HepG2 (cell line): ENCODE measurements at regions not wholly inside any gene's neighbourhood (a gene's known extent, or its start where the extent isn't known, plus 50 kb on each side); places are given as distances from the start of the nearest gene placed in this dataset.
A peak's percentile ranks its signal among the peaks of the same experiment; 100 is the strongest.

Experiments used
- HMG20A ChIP-seq: IDR thresholded peaks from 2 replicates; pipeline ENCODE4 v1.6.1; 2016; ENCODE audit warnings: borderline replicate concordance
- JUN ChIP-seq: sonication (generic); formaldehyde crosslinking; IDR thresholded peaks from 2 replicates; pipeline ENCODE4 v1.4.0; 2020; ENCODE audit warnings: mild to moderate bottlenecking, missing genetic modification reagents
- NAIF1 ChIP-seq: sonication (generic); formaldehyde crosslinking; IDR thresholded peaks from 2 replicates; pipeline ENCODE4 v1.5.0; 2020; ENCODE audit warnings: mild to moderate bottlenecking, missing genetic modification reagents, borderline replicate concordance
- NCOA1 ChIP-seq: sonication (generic); formaldehyde crosslinking; IDR thresholded peaks from 2 replicates; pipeline ENCODE4 v1.9.0; 2021; ENCODE audit warnings: missing genetic modification reagents
- PITX1 ChIP-seq: sonication (generic); formaldehyde crosslinking; IDR thresholded peaks from 2 replicates; pipeline ENCODE4 v1.5.1; 2020; ENCODE audit warnings: mild to moderate bottlenecking, missing genetic modification reagents
- SRF ChIP-seq: IDR thresholded peaks from 2 replicates; pipeline ENCODE4 v1.6.1; 2011; ENCODE audit warnings: mild to moderate bottlenecking, low read depth, low read length, moderate library complexity
- TCF7L2 ChIP-seq: IDR thresholded peaks from 2 replicates; pipeline ENCODE4 v1.6.1; 2011; ENCODE audit warnings: mild to moderate bottlenecking, low read depth, low read length, moderate library complexity
- ZBTB38 ChIP-seq: sonication (generic); formaldehyde crosslinking; IDR thresholded peaks from 2 replicates; pipeline ENCODE4 v1.5.1; 2020; ENCODE audit warnings: mild to moderate bottlenecking, missing genetic modification reagents
- ZNF10 ChIP-seq: sonication (generic); formaldehyde crosslinking; IDR thresholded peaks from 2 replicates; pipeline ENCODE4 v1.4.0; 2020; ENCODE audit warnings: mild to moderate bottlenecking, low read depth, missing genetic modification reagents, borderline replicate concordance
- ZNF124 ChIP-seq: sonication (generic); formaldehyde crosslinking; IDR thresholded peaks from 2 replicates; pipeline ENCODE4 v1.4.0; 2020; ENCODE audit warnings: missing genetic modification reagents
- ZNF3 ChIP-seq: IDR thresholded peaks from 2 replicates; pipeline ENCODE4 v1.7.0; 2017; ENCODE audit warnings: inconsistent platforms
- TF ChIP-seq, protein P1 (sequence below): sonication (generic); formaldehyde crosslinking; IDR thresholded peaks from one replicate; pipeline ENCODE4 v1.5.1; 2020; ENCODE audit warnings: mild to moderate bottlenecking, missing genetic modification reagents; ENCODE audit errors: not compliant biosample characterization
- TF ChIP-seq, protein P2 (sequence below): sonication (generic); formaldehyde crosslinking; IDR thresholded peaks from 2 replicates; pipeline ENCODE4 v1.5.1; 2020; ENCODE audit warnings: mild to moderate bottlenecking, missing genetic modification reagents, moderate library complexity
- TF ChIP-seq, protein P3 (sequence below): IDR thresholded peaks from 2 replicates; pipeline ENCODE4 v1.6.1; 2018; ENCODE audit warnings: missing genetic modification reagents
- TF ChIP-seq, protein P4 (sequence below): IDR thresholded peaks from 2 replicates; pipeline ENCODE4 v1.6.1; 2012; ENCODE audit warnings: low read length, improper control_type of control experiment

DNA sequence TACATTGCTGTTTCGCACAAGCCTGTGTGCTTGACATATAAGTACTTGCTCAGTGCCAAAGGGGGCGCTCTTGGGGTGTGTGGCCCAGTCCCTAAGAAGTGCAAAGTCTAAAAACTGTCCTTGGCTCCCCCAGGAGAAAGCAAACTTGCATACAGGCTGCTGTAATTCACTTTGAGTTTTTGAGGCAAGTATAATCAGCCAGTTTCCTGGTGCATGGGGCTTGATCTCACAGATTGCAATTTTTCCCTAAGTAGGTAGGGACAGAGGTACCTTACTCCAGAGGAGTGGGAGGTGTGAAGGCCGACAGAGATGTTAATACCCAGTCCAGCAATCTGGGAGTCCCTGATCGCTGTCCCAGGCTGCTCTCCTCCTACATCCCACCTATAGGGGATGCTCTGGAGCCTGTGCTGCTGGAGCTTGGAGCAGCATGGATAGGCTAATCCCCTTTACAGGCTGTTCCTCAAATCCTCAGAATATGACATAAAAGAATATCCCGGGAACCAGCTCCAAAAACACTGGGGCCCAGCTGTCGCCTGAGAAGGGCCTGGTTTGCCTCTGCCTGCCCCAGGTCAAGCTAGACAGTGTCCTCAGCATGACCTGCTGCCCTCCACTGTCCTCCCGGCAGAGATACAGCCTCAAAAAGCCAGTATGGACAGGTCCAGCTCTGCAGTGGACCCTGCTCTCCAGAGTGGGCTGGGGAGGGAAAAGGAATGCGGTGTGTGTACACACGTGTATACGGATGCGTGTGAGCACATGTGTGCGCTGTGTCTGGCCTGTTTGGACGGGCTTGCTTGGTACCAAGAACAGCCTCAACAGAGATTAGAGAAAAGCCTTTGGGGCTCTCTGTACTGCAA is 136.5 kb upstream of the HAAO start (continued):
- TF ChIP-seq, protein P1, sequence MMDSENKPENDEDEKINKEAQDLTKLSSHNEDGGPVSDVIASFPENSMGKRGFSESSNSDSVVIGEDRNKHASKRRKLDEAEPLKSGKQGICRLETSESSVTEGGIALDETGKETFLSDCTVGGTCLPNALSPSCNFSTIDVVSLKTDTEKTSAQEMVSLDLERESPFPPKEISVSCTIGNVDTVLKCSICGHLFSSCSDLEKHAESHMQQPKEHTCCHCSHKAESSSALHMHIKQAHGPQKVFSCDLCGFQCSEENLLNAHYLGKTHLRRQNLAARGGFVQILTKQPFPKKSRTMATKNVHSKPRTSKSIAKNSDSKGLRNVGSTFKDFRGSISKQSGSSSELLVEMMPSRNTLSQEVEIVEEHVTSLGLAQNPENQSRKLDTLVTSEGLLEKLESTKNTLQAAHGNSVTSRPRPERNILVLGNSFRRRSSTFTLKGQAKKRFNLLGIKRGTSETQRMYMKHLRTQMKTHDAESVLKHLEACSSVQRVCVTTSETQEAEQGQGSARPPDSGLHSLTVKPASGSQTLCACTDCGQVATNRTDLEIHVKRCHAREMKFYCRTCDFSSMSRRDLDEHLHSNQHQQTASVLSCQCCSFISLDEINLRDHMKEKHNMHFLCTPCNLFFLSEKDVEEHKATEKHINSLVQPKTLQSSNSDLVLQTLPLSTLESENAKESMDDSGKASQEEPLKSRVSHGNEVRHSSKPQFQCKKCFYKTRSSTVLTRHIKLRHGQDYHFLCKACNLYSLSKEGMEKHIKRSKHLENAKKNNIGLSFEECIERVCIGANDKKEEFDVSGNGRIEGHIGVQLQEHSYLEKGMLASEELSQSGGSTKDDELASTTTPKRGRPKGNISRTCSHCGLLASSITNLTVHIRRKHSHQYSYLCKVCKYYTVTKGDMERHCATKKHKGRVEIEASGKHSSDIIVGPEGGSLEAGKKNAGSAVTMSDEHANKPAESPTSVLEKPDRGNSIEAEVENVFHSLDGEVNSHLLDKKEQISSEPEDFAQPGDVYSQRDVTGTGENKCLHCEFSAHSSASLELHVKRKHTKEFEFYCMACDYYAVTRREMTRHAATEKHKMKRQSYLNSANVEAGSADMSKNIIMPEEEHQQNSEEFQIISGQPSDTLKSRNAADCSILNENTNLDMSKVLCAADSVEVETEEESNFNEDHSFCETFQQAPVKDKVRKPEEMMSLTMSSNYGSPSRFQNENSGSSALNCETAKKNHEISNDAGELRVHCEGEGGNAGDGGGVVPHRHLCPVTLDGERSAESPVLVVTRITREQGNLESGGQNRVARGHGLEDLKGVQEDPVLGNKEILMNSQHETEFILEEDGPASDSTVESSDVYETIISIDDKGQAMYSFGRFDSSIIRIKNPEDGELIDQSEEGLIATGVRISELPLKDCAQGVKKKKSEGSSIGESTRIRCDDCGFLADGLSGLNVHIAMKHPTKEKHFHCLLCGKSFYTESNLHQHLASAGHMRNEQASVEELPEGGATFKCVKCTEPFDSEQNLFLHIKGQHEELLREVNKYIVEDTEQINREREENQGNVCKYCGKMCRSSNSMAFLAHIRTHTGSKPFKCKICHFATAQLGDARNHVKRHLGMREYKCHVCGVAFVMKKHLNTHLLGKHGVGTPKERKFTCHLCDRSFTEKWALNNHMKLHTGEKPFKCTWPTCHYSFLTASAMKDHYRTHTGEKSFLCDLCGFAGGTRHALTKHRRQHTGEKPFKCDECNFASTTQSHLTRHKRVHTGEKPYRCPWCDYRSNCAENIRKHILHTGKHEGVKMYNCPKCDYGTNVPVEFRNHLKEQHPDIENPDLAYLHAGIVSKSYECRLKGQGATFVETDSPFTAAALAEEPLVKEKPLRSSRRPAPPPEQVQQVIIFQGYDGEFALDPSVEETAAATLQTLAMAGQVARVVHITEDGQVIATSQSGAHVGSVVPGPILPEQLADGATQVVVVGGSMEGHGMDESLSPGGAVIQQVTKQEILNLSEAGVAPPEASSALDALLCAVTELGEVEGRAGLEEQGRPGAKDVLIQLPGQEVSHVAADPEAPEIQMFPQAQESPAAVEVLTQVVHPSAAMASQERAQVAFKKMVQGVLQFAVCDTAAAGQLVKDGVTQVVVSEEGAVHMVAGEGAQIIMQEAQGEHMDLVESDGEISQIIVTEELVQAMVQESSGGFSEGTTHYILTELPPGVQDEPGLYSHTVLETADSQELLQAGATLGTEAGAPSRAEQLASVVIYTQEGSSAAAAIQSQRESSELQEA (CRISPR knock-in tag), result peak; percentile 33
- TF ChIP-seq SRF (no peak), ZBTB38 (CRISPR knock-in tag) (peak; percentile 80), ZNF124 (no peak), HMG20A (CRISPR knock-in tag) (peak; percentile 56; the same call in 1 of the 2 replicates), JUN (CRISPR knock-in tag) (no peak), PITX1 (CRISPR knock-in tag) (peak; percentile 88), ZNF3 (CRISPR knock-in tag) (no peak), NAIF1 (CRISPR knock-in tag) (no peak), NCOA1 (CRISPR knock-in tag) (peak; percentile 94; the same call in 1 of the 2 replicates), TCF7L2 (no peak), ZNF10 (CRISPR knock-in tag) (no peak)
- TF ChIP-seq, protein P2, sequence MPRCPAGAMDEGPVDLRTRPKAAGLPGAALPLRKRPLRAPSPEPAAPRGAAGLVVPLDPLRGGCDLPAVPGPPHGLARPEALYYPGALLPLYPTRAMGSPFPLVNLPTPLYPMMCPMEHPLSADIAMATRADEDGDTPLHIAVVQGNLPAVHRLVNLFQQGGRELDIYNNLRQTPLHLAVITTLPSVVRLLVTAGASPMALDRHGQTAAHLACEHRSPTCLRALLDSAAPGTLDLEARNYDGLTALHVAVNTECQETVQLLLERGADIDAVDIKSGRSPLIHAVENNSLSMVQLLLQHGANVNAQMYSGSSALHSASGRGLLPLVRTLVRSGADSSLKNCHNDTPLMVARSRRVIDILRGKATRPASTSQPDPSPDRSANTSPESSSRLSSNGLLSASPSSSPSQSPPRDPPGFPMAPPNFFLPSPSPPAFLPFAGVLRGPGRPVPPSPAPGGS (CRISPR knock-in tag), result peak; percentile 60; the same call in 1 of the 2 replicates
- TF ChIP-seq, protein P3, sequence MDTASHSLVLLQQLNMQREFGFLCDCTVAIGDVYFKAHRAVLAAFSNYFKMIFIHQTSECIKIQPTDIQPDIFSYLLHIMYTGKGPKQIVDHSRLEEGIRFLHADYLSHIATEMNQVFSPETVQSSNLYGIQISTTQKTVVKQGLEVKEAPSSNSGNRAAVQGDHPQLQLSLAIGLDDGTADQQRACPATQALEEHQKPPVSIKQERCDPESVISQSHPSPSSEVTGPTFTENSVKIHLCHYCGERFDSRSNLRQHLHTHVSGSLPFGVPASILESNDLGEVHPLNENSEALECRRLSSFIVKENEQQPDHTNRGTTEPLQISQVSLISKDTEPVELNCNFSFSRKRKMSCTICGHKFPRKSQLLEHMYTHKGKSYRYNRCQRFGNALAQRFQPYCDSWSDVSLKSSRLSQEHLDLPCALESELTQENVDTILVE (CRISPR knock-in tag), result peak; percentile 57; the same call in 1 of the 2 replicates
- TF ChIP-seq, protein P4, sequence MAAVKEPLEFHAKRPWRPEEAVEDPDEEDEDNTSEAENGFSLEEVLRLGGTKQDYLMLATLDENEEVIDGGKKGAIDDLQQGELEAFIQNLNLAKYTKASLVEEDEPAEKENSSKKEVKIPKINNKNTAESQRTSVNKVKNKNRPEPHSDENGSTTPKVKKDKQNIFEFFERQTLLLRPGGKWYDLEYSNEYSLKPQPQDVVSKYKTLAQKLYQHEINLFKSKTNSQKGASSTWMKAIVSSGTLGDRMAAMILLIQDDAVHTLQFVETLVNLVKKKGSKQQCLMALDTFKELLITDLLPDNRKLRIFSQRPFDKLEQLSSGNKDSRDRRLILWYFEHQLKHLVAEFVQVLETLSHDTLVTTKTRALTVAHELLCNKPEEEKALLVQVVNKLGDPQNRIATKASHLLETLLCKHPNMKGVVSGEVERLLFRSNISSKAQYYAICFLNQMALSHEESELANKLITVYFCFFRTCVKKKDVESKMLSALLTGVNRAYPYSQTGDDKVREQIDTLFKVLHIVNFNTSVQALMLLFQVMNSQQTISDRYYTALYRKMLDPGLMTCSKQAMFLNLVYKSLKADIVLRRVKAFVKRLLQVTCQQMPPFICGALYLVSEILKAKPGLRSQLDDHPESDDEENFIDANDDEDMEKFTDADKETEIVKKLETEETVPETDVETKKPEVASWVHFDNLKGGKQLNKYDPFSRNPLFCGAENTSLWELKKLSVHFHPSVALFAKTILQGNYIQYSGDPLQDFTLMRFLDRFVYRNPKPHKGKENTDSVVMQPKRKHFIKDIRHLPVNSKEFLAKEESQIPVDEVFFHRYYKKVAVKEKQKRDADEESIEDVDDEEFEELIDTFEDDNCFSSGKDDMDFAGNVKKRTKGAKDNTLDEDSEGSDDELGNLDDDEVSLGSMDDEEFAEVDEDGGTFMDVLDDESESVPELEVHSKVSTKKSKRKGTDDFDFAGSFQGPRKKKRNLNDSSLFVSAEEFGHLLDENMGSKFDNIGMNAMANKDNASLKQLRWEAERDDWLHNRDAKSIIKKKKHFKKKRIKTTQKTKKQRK, result no peak
